ENCODE measurements at regions not wholly inside any gene's neighbourhood (a gene's known extent, or its start where the extent isn't known, plus 50 kb on each side); places are given as distances from the start of the nearest gene placed in this dataset.

DNA sequence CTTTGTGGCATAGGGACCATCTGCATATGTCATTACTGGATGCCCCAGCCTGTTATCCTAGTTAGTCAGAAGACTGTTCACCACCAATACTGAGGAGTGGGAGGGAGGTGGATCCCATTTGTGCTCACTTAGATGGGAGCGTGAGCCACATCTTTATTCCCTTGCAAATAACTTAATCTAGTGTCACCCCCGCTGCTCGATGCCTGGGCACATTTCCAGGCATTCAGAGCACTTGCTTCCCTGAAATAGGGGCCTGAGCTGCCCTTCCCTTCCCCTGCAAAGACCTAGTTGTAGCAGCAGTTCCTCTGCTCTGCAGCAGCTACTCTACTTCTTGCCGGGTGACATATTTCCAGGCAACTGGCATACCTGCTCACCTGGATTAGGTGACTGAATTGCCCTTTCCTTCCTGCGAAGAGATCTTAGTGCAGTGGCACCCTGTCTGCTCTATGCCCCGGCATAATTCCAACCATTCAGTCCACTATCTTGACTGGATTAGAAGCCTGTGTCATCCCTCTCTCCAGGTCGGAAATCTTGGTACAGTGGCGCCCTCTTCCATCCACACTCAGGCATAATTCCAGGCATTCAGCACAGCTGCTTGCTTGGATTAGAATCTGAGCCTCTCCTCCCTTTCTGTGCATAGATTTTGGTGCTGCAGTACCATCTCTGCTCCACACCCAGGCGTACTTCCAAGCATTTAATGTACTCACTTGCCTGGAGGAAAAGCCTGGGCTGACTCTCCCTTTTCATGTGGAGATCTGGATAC is 1389.1 kb upstream of the TMEFF2 start:
- TF ChIP-seq EZH2 (IDR thresholded peaks at IDR 0.05; ENCODE audit: low read depth) (no peak), CTCF (conservative IDR thresholded peaks at IDR 0.05) (no peak)

Data from PC-9 (cell line).